Stimulated activated CD4-positive, alpha-beta T cell treated with anti-CD3 and anti-CD28 coated beads, Interleukin-4, amount 100 ng/mL, for 48 hours (primary cell): ENCODE measurements at regions not wholly inside any gene's neighbourhood (a gene's known extent, or its start where the extent isn't known, plus 50 kb on each side); places are given as distances from the start of the nearest gene placed in this dataset.

Experiments used
- DNase-seq, 2 donors: peaks; one replicate each; pipeline ENCODE4 v3.0.0-alpha.2; 2020; ENCODE audit warnings: low read depth in 2 of 2

DNA sequence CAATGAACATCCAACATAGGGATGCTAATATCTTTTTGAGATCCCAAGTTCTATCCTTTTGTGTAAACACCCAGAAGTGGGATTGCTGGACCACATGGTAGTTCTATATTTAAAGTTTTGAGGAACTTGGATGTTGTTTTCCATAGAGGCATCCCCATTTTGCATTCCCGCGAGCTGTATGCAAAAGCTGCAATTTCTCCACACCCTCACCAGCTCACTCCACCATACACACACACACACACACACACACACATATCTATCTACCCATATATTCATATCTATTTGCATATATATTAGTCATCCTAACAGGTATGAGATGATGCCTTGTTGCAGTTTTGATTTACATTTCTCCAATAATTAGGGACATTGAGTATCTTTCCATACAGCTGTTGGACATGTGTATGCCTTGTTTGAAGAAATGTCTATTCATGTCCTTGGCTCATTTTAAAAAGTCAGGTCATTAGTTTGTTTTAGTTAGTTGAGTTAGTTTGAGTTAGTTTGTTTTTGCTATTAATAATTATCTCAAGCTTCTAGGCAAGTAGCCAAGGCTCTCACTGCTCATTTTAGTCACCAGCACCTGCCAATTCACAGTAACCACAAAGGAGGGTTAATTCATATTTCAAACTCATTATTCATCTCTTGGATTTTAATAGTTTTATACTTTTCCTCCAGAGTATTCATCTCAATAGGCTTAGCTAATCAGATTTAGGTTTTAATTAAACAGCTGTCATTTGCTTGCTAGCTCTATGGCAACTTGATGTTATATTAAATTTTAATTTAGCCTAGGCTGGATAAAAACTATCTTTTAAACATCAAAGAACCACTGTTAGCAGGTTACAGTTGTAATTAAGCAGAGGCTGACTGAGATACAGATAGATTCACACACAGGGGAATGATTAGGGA is 1435.9 kb upstream of the TMEM132C start:
- DNase-seq: no peak

DNA sequence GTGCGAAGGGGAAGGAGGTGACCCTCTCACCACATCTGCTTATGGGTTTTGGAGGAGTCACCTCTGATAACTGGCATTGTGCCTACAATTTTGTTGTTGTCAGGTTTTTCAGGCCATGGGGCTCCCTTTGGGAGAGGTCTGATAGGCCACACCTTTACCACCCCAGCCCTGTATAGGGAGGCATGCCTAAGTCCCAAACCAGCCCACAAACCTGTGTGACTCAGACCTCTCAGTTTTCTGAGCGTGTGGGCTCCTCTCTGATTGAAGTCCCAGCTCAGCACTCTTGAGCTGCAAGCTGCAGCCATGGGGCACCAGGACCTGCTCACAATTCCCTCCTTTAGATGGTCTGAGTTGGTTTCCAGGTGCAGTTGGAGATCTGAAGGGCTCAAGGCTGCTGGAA is 1429.3 kb upstream of the TMEM132C start:
- DNase-seq: no peak

DNA sequence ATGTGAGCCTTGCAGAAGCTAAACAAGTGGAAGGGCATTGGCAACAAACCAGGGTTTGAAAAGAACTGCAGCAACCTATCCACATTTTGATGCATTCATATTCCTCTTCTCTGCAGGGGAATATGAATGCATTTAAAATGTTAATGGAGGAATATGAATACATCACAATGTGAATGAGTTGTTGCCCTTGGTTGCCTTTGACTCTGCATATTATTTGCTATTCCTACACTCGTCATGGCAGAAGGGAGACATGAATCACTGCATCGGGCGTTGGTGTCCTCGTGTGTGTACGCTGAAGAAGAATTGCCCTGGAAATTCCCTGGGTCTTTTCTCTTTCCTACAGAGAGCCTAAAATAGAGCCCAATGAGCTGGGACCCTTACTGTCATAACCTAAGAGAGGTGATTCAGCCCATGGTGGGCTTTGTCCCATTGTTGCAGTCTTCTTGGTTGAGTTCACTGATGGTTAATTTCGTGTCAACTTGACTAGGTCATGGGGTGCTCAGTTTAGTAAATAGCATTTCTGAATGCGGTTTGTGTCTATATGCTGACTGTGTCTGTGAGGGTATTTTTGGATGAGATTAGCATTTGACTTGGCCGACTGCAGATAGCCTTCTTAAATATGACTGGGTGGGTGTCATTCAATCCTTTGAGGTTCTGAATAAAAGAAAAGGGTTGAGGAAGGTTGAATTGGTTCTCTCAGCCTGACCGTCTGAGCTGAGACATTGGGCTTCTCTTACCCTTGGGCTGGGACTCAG is 1422.9 kb upstream of the TMEM132C start:
- no peak for DNase-seq

DNA sequence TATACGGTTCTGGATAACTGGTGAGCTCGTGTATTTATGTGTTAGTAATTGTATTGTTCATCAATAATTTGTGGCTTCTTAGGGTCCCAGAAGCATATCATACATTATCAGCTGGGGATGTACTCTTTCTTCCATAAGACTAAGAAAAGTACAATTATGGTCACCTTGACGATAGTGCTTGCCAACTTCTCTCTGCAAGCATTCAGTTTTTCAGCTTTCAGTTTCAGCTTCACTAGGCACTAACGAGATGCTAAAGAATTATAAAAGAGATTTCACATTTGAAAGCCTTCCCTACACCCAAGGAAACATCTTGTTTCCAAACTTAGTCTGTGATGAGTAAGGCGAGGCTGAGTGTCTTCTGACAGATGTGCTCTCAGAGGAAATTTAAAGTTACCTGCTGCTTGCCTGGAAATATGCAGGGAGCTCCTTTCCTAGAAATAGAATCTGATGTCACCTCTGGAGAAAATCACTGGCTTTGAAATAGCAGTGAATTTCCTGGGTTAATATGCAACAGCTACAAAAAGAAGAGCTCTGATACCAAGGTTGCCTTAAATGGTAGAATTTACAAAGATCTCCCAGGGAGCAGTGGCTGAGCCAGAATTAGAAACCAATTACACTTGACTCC is 1419.9 kb upstream of the TMEM132C start:
- no peak for DNase-seq

DNA sequence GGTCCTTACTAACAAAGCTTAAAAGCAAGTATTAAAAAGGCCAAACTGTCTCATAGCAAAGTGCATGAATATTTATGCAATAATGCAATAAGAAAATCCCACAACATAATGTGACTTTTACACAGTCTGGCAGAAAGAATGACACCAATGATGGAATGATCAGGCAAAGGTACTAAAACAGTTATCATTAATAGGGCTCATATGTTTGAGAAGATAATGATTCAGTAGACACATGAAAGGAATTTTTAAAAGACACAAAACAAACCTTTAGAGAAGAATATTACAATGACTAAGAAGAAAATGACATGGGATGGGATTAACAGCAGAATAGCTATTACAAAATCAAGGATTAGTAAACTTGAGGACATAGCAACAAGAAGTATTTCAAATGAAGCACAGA is 1411.2 kb upstream of the TMEM132C start:
- DNase-seq: no peak

DNA sequence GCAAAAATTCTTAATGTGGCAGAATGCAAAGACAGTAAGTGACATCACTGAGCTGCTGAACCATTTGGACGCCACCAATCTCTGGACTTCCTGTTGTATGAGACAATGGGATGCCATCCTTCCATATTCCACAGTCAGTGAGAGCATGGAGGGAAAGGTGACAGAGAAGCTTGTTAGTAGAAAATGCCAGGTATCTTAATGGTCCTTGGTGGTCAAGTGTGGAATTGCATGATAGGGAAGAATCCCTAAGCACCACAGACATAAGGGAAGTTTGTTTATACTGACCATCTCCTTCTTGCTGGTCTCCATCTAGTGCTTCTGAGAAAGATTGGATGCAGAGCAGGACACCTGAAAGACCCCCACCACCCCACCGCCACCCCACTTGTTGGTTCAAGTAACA is 1410.0 kb upstream of the TMEM132C start:
- no peak for DNase-seq

DNA sequence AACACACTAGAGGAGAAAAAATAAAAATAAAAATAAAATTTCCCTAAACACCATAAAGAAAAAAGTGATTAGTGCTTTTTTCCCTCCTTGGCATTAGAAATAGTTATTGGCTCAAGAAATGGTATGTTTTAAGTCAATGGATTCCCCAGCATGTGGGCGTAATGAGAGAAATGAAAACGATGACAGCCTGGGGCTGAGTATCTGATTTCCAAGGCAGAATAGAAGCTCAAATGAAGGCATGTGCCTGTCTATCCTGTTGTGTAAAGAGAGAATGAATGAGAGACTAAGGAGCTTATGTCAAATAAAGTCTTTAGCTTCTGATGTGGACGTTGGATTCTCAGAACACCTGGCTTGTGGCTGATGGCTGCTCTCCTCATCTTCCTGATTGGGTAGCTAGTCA is 1408.4 kb upstream of the TMEM132C start:
- no peak for DNase-seq

DNA sequence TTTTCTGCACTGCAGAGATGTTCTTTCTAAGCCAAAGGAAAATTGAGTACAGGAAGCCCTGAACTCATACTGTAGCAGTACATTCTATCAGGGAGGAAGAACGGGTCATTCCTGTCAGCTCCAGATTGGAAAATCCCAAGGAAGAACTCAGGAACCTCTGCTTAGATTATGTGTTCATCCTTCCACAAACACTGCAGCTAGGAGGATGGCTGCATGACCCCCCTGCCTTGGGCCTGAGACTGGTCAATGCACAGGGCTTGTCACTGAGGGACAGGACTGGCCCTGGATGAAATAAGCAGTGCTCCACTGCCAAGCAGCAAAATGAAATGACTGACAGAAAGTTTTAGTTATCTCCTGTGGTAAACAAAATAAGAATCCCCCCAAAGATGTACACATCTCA is 1406.8 kb upstream of the TMEM132C start:
- DNase-seq: no peak

DNA sequence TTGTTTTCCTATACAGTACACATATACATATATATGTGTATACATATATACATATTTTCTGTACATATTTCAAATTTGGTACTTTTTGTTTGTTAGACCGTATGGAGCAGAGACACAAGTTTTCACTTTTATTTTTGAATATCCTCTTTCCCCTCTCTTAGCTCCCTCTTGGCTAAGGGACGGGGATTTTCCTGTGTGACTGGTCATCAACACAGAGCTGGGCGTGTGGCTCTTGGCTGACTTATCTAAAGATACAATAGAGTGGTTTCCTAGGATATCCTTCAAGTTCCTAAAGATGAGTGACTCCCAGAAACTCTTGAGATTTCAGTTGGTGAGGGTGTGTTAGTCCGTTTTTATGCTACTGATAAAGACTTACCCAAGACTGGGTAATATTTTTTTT is 1404.5 kb upstream of the TMEM132C start:
- no peak for DNase-seq

DNA sequence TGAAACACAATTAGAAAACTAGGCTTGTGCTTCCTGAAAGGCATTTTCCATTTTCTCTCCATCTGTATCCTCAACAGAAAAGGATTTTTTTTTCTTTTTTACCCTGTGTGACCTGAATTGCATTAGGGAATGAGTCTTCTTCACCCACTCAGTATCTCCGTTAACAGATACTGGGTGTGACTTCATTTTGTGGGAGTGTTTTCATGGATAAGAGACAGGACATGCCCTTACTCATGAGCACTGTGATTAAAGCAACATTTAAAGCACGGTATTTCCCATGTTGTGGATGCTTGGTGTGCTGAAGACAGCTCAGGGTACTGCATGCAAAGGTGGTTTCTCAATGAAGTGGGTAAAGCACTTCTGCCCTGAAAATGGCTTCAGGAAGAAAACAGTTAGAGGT is 1397.3 kb upstream of the TMEM132C start:
- DNase-seq: no peak

DNA sequence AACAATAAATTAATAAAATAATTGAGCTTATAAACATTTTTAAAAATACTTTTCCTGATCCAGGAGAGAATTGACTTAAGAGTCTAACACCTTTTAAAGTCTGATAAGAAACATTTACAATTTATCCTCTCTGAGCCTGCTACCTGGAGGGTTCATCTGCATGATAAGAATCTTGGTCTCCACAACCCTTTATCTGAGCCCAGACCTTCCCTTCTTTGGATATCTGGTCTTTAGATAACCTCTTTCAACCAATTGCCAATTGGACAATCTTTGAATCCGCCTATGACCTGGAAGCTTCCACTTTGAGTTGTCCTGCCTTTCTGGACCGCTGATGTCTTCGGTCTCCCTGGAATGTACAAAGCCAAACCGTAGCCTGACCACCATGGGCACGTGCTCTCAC is 1393.3 kb upstream of the TMEM132C start:
- DNase-seq: no peak

DNA sequence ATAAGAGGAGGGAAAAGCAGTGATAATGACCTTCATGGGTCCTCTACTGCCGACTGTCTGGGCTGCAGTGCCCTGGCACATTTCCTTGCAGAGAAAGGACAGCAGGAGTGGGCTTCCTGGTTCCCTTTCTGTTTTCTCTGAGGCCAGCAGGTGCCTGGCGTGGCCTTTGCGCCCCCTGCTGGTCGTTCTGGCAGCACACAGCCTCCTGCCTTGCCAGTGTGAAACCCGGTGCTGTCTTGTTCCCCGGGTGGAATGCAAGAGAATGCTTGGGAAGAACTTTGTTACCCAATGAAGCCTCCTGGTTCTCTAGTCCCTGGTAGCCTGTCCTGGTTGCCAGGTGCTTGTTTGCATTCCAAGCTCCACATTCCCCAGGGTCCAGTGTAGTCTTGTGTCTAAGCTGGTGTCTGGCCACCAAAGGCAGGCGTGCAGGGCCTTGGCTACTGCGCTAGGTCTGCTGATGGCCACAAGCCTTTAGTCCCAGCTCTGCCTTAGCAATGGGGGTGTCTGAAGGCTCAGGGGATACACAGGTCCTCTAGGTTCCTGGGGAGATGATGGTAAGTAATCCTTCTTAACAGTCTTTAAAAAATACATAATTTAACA is 1392.4 kb upstream of the TMEM132C start:
- peak; percentile 48 to 54 for DNase-seq

DNA sequence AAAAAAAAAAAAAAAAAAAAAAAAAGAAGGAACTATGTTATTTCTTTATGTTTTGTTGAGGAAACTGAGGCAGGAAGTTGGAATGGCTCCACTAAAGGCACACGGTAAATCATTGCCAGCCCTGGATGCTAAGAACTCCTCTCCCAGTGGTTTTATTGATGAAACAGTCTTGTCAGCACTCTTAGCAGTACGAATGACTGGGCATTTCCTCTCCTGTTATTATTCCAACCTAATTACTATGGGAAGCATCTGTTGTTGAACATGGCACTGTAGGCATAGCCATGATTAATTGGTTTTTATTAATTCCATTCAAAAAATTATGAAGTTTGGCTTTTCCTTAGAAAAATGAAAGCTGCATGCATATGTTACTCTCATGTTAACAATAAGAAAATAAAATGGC is 1387.1 kb upstream of the TMEM132C start:
- DNase-seq: no peak

DNA sequence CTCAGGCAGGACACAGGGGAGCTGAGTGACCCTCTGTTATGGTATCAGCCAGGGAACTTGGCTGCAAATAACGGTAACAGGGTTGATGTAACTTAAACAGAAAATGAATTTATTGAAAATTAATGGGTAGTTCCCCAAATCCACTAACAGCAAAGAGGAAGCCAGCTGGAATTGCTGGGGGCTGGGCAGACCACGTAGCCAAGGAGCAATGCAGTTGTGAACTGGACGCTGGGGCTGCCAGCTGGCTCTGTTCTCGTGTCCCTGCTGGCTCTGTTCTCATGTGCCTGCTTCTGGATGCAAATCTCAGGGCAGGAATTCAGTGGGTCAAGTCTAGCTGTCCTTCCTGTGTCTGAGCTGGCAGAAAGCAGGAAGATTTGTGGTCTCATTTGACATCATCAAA is 1383.3 kb upstream of the TMEM132C start:
- DNase-seq: no peak

DNA sequence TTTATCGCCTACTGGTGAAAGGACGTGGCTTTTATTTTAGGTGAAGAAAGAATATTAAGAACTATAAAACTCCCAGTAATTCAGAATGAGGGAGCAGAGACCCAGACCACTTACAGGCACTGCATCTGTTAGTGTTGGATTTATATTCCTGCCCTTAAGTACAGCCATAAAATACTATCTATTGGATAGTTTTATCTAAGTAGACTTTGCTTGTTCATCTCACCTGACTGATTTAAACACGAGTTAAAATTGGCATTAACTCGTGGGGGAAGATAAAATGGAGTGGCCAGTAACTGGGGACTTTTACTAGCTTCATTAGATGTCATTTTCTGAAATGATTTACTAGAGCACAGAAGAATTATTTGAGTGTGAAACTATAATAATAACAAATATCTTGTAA is 1377.5 kb upstream of the TMEM132C start:
- no peak for DNase-seq

DNA sequence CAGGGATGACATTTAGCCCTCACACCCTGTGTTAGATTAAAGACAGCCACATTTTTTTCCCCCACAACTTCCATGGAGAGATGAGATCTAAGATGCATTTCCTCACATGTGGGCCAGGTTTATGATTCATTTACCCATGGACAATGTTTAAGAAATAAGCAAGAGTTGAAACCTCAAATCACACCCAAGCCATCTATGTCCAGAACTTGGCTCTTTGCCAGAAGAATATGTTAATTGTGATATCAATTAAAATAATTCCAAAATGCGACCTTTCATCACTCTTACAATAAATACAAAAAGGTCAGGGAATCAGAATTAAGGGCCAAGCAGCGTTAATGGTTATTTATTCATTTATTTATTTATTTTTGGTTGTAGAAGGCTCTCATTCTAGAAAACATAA is 1376.9 kb upstream of the TMEM132C start:
- no peak for DNase-seq

DNA sequence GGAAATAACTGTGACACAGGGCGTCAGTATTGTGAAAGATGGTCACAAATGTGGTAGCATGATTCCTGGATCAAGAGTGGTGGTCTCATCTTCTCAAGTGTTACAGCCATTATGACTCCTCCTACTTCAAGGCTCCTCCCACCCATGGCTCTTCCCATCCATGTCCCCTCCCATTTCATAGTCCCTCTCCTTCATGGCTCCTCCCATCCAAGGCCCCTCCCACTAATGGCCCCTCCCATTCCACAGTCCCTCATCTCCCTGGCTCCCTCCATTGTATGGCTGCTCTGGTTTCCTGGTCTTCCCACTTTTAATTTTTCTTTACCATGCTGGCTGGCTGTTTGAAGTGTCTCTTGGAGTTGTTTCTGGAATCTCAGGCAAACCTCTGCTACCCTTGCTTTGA is 1375.2 kb upstream of the TMEM132C start:
- no peak for DNase-seq

DNA sequence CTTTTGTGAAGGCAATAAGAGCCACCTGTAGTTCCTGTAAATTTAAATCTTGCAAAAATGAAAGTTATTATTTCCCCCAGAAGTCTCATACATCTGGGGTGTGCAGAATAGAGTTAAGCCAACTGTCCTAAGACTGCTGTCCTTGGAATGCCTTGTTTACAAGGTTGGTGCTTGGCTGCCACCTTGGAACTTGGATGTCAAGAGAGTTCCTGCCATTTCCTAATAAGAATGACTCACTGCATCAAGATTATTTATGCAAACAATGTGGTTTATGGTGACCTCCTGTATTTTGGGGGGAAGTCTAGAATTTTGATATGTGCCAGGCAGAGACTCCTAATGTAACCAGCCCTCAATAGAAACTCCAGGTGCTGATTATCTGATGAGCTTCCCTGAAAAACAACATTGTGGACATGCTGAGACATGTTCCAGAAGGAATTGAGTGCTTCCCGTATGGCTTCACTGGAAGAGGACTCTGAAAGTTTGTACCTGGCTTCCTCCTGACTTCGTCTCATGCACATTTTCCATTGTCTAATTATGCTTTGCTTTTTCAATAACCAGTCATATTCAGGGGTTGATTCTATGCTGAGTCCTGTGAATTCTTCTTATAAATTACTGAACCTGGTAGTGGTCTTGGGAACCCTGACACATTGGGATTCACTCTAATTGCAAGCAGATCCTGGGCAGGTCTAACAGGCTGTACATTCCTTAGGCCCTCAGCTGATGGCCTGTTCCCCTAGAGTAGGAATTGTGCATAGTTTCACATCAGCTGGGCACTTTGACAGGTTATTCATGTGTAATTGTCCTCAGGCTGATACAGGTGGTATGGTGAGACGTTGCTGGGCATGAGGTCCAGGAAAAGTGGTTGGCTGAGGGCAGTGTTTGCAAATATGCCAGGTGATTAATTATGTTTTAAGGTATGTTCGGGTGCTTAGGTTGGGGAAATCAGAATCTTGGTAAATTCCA is 1370.7 kb upstream of the TMEM132C start:
- DNase-seq: no peak

DNA sequence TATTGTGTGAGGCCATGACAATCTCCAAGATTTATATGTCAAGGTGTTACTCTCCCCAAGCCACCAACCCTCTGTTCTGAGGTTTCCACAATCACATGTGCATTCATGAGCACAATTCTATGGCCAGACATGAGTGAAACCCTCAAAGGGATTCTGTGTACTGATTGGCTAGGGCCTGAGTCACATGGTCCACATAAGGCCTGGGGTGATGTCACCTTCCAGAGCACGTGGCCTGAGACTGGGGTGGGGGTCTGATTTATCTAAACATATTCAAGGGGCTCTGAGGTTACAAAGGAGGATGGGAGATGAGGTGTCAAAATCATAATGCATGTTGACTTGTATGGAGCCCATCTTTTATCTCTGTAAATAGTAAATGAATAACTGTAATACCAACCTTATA is 1369.9 kb upstream of the TMEM132C start:
- no peak for DNase-seq

DNA sequence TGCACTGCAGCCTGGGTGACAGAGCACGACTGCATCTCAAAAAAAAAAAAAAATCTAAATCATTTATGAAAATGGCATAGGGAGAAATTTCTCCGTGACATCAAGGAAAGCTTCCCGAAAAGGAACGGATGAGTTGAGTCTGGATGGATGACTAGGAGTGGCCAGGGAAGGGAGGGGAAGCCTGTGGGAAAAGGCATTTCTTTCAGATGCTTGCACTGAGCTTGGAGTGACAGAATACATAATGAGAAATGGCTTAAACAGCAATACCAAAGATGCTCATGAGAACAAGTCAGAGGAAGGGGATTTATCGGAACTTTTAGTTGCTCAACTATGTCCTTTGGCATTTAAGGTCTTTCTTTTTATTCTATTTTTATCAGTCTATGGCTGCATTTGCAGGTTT is 1369.2 kb upstream of the TMEM132C start:
- no peak for DNase-seq

DNA sequence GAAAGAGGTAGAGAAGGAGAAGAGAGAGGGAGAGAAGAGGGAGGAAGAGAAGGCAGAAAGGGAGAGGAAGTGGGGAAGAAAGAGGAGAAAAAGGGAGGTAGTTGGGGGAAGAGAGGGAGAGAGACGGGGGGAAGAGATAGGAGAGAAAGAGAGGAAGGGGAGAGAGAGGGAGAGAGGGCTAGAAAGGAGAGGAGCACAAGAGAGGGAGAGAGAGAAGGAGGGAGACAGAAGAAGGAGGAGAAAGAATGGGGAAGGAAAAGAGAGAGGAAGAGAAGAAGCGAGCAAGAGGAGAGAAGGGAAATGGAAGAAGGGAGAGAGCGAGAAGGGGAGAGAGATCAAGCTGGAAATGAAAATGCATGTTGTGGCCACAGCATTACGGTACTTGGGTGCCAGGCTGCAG is 1368.4 kb upstream of the TMEM132C start:
- DNase-seq: no peak
